HG02840 (cell line): ENCODE measurements at regions not wholly inside any gene's neighbourhood (a gene's known extent, or its start where the extent isn't known, plus 50 kb on each side); places are given as distances from the start of the nearest gene placed in this dataset.
"Not testable (repeated sequence)": the region's sequence is repeated elsewhere in the genome, so short reads cannot be mapped to it uniquely, and the experiment has no call there.

Source experiments
- ATAC-seq: cut with Tn5 transposase; IDR thresholded peaks from one replicate; pipeline ENCODE4 v1.9.1; 2021; ENCODE audit warnings: mild to moderate bottlenecking, moderate library complexity, moderate number of reproducible peaks; ENCODE audit not compliant: unreplicated experiment, low FRiP score

GRCh38 chr2:2738276-2738675, 407.2 kb upstream of the MYT1L start:
- ATAC-seq = no peak

GRCh38 chr2:2735041-2735440, 404.0 kb upstream of the MYT1L start:
- ATAC-seq = no peak

- no peak for ATAC-seq
Measured at GRCh38 chr2:2734308-2734707, 403.2 kb upstream of the MYT1L start.

GRCh38 chr2:2733818-2734217, 402.7 kb upstream of the MYT1L start:
- no peak for ATAC-seq

- ATAC-seq = no peak
Measured at GRCh38 chr2:2732331-2733119, 401.4 kb upstream of the MYT1L start.

GRCh38 chr2:2731816-2732284, 400.8 kb upstream of the MYT1L start:
- ATAC-seq = no peak

GRCh38 chr2:2731101-2731815, 400.2 kb upstream of the MYT1L start:
- no peak for ATAC-seq

GRCh38 chr2:2730301-2730833, 399.3 kb upstream of the MYT1L start:
- no peak for ATAC-seq

- ATAC-seq = no peak
Measured at GRCh38 chr2:2729246-2729645, 398.2 kb upstream of the MYT1L start.

- no peak for ATAC-seq
Measured at GRCh38 chr2:2728635-2729034, 397.6 kb upstream of the MYT1L start.

- ATAC-seq = no peak
Measured at GRCh38 chr2:2727876-2728511, 396.9 kb upstream of the MYT1L start.

GRCh38 chr2:2726163-2726562, 395.1 kb upstream of the MYT1L start:
- no peak for ATAC-seq

GRCh38 chr2:2723064-2723463, 392.0 kb upstream of the MYT1L start:
- ATAC-seq = no peak

- ATAC-seq = no peak
Measured at GRCh38 chr2:2721296-2721835, 390.3 kb upstream of the MYT1L start.

- not testable (repeated sequence) for ATAC-seq
Measured at GRCh38 chr2:2720806-2721205, 389.7 kb upstream of the MYT1L start.

- no peak for ATAC-seq
Measured at GRCh38 chr2:2720351-2720750, 389.3 kb upstream of the MYT1L start.

GRCh38 chr2:2719781-2720180, 388.7 kb upstream of the MYT1L start:
- ATAC-seq = no peak

GRCh38 chr2:2719015-2719414, 387.9 kb upstream of the MYT1L start:
- ATAC-seq = no peak

- ATAC-seq = no peak
Measured at GRCh38 chr2:2717406-2717805, 386.3 kb upstream of the MYT1L start.

- no peak for ATAC-seq
Measured at GRCh38 chr2:2716771-2717170, 385.7 kb upstream of the MYT1L start.
